Loucy (cell line): ENCODE measurements at regions not wholly inside any gene's neighbourhood (a gene's known extent, or its start where the extent isn't known, plus 50 kb on each side); places are given as distances from the start of the nearest gene placed in this dataset.

Source experiments
- EZH2phosphoT487 ChIP-seq: fragments of 200-600 bp; IDR thresholded peaks from 2 replicates; pipeline ENCODE4 v1.6.1; 2018; ENCODE audit warnings: antibody characterized with exemption, mild to moderate bottlenecking, moderate library complexity, borderline replicate concordance
- TF ChIP-seq, protein P1 (sequence below): fragments of 200-600 bp; sonication (generic); conservative IDR thresholded peaks from 2 replicates; pipeline ENCODE4 v1.5.1; 2014; ENCODE audit warnings: mild to moderate bottlenecking, antibody characterized with exemption, low read length

DNA sequence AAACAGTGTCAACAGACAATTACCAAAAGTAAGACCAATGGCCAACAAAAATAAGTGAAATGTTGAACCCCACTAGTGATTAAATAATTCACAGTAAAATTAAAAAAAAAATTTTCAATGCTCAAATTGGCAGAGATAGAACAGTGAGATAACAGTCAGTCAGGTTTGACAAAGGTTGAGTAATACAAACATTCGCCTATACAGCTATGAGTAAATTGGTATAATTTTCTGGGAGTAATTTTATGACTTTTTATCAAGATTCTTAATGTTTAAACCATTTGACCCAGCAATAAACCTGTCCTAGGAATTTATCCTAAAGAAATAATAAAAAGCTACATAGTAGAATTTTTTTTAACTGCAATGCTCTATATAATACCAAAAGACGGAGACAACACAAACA is 64.9 kb upstream of the SHH start:
- TF ChIP-seq, protein P1, sequence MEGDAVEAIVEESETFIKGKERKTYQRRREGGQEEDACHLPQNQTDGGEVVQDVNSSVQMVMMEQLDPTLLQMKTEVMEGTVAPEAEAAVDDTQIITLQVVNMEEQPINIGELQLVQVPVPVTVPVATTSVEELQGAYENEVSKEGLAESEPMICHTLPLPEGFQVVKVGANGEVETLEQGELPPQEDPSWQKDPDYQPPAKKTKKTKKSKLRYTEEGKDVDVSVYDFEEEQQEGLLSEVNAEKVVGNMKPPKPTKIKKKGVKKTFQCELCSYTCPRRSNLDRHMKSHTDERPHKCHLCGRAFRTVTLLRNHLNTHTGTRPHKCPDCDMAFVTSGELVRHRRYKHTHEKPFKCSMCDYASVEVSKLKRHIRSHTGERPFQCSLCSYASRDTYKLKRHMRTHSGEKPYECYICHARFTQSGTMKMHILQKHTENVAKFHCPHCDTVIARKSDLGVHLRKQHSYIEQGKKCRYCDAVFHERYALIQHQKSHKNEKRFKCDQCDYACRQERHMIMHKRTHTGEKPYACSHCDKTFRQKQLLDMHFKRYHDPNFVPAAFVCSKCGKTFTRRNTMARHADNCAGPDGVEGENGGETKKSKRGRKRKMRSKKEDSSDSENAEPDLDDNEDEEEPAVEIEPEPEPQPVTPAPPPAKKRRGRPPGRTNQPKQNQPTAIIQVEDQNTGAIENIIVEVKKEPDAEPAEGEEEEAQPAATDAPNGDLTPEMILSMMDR, result no peak
- no peak for TF ChIP-seq EZH2phosphoT487
